DND-41 (cell line): ENCODE measurements at regions not wholly inside any gene's neighbourhood (a gene's known extent, or its start where the extent isn't known, plus 50 kb on each side); places are given as distances from the start of the nearest gene placed in this dataset.

ENCODE experiments used
- CTCF ChIP-seq: IDR thresholded peaks from 2 replicates; pipeline ENCODE4 v1.5.1; 2012; ENCODE audit warnings: borderline replicate concordance, low read length, moderate library complexity, mild to moderate bottlenecking; ENCODE audit not compliant: poor library complexity, severe bottlenecking; ENCODE audit errors: extremely low read depth
- EZH2 ChIP-seq: IDR thresholded peaks from 3 replicates; pipeline ENCODE4 v1.6.1; 2012; ENCODE audit warnings: borderline replicate concordance, low read depth, mild to moderate bottlenecking, moderate library complexity, low read length, inconsistent platforms; ENCODE audit not compliant: severe bottlenecking

DNA sequence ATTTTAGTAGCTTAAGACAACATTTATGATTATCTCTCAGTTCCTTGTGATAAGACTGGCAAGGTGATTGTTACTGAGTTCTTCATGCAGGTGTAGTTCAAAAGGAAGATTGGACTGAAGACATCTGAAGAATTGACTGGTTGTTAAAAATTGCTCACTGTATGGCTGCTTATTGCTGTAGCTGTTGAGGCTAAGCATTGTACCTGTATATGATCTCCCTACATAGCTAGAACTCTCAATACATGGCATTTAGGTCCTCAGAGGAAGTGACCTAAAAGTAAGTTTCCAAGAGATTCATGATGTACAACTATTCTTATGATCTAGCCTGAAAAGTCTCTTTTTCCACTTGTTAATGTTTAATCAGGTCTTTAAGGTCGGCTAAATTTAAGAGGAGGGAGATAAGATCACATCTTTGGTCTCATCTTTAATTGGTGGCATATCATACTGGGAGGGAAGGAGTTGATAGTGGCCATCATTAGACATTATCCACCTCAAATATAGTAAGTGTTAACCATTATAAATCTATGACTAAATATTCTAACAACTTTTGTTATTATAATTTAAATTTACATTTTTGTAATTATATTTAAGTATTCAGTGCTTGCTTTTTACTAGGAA is 401.2 kb upstream of the EPHA7 start:
- no peak for TF ChIP-seq EZH2
- TF ChIP-seq CTCF, result no peak
